Gastroesophageal sphincter (tissue), 3 donors: ENCODE measurements at regions not wholly inside any gene's neighbourhood (a gene's known extent, or its start where the extent isn't known, plus 50 kb on each side); places are given as distances from the start of the nearest gene placed in this dataset.

ENCODE experiments used
- CTCF ChIP-seq, 4 experiments: fragments of 200-600 bp in 2 of 4; fragments of 450-650 bp in 2 of 4; sonication (generic) in 1 of 4; IDR thresholded peaks; one replicate each; pipeline ENCODE4 v1.5.1; 2017 to 2019; ENCODE audit warnings: antibody characterized with exemption in 4 of 4, mild to moderate bottlenecking in 2 of 4, moderate library complexity in 2 of 4
- EP300 ChIP-seq: sonication (generic); formaldehyde crosslinking; IDR thresholded peaks from one replicate; pipeline ENCODE4 v1.6.1; 2017; ENCODE audit warnings: antibody characterized with exemption, mild to moderate bottlenecking
- POLR2AphosphoS5 ChIP-seq: sonication (generic); formaldehyde crosslinking; IDR thresholded peaks from one replicate; pipeline ENCODE4 v1.6.1; 2017; ENCODE audit warnings: antibody characterized with exemption

- TF ChIP-seq EP300 (no peak), CTCF (IDR thresholded peaks at IDR 0.05) (no peak), POLR2AphosphoS5 (no peak)
Observed at GRCh38 chr18:51623653-51624052, 426.2 kb upstream of the MEX3C start.
